K562 (cell line): ENCODE measurements at regions not wholly inside any gene's neighbourhood (a gene's known extent, or its start where the extent isn't known, plus 50 kb on each side); places are given as distances from the start of the nearest gene placed in this dataset.

Experiments
- ATAC-seq: fragments of 200-7000 bp; cut with Tn5 transposase; 3 replicates; pipeline ENCODE4 v1.9.1; 2020; ENCODE audit warnings: moderate library complexity
- BruUV-seq: library from RNA; stranded (reverse); fragments of 400-500 nt; replicated peaks from 2 replicates; lab custom pipeline; 2021; lab: Mats Ljungman, UMichigan
- CTCF ChIA-PET: fragments of 300-600 bp; formaldehyde crosslinking; extraction: SDS; loops from one replicate; lab custom pipeline; 2021; ENCODE audit warnings: low intra/inter-chr PET ratio; lab: Yijun Ruan, JAX
- POLR2A ChIA-PET: fragments of 300-600, 350-650 bp; sonication (Branson Sonifier 250); formaldehyde crosslinking; extraction: SDS; loops from one replicate; lab custom pipeline; 2021; ENCODE audit warnings: antibody characterized with exemption, inconsistent platforms; lab: Yijun Ruan, JAX
- DNase-seq, 4 experiments: peaks; one replicate each; pipeline versions ENCODE4 v3.0.0 to v3.0.0-alpha.2; 2011 to 2018; ENCODE audit warnings: low spot score in 3 of 4, mixed read lengths in 3 of 4; ENCODE audit errors: extremely low read depth in 1 of 4
- FAIRE-seq: peaks from 2 replicates; lab custom pipeline; 2011; peaks lifted over from hg19 to GRCh38; lab: Jason Lieb, UNC
- H2AFZ ChIP-seq: 2 replicates; pipeline ENCODE4 v1.6.0; 2011; ENCODE audit warnings: low read depth, low read length, control low read depth, inconsistent platforms
- H3K27ac ChIP-seq: fragments of 200-600 bp; 3 replicates; pipeline ENCODE4 v1.8.0; 2011; ENCODE audit warnings: low read depth, mild to moderate bottlenecking, control low read depth, inconsistent platforms, low read length, moderate library complexity, mixed read lengths; ENCODE audit errors: extremely low read depth
- H3K27me3 ChIP-seq, 2 experiments: fragments of 300-600 bp in 1 of 2; 2 replicates in 1 of 2; 3 replicates in 1 of 2; pipeline versions ENCODE4 v1.6.0 to v1.8.0; 2011; ENCODE audit warnings: inconsistent platforms in 2 of 2, low read length in 2 of 2, mild to moderate bottlenecking in 1 of 2, mixed read lengths in 1 of 2, moderate library complexity in 1 of 2; ENCODE audit not compliant: control insufficient read depth in 2 of 2, insufficient read depth in 2 of 2
- H3K36me3 ChIP-seq: fragments of 300-600 bp; 3 replicates; pipeline ENCODE4 v1.8.0; 2011; ENCODE audit warnings: mild to moderate bottlenecking, low read length, inconsistent platforms; ENCODE audit not compliant: control insufficient read depth, insufficient read depth
- H3K4me1 ChIP-seq, 2 experiments: fragments of 200-600 bp in 1 of 2; replicated peaks in 1 of 2; 2 replicates in 1 of 2; 3 replicates in 1 of 2; pipeline versions ENCODE4 v1.5.1 to v1.8.0; 2011; ENCODE audit warnings: inconsistent platforms in 2 of 2, low read length in 2 of 2, mild to moderate bottlenecking in 1 of 2, mixed read lengths in 1 of 2, moderate library complexity in 1 of 2; ENCODE audit not compliant: control insufficient read depth in 2 of 2, insufficient read depth in 2 of 2
- H3K4me2 ChIP-seq: 2 replicates; pipeline ENCODE4 v1.6.1; 2011; ENCODE audit warnings: low read length, control low read depth, inconsistent platforms, mixed read lengths; ENCODE audit not compliant: insufficient read depth
- H3K4me3 ChIP-seq: fragments of 200-600 bp; sonication (generic), shearing (Covaris generic); 2 replicates; pipeline ENCODE4 v1.5.1; 2016; ENCODE audit warnings: control low read depth, inconsistent platforms
- H3K79me2 ChIP-seq: fragments of 200-600 bp; 3 replicates; pipeline ENCODE4 v1.8.0; 2011; ENCODE audit warnings: low read length, inconsistent platforms; ENCODE audit not compliant: control insufficient read depth, insufficient read depth
- H3K9ac ChIP-seq, 2 experiments: 2 replicates each; pipeline versions ENCODE4 v1.6.0 to v1.6.1; 2011; ENCODE audit warnings: low read depth in 2 of 2, low read length in 2 of 2, control low read depth in 1 of 2, inconsistent platforms in 1 of 2, mild to moderate bottlenecking in 1 of 2, mixed read lengths in 1 of 2; ENCODE audit not compliant: insufficient read depth in 1 of 2
- H3K9me1 ChIP-seq: one replicate; pipeline ENCODE4 v1.6.0; 2011; ENCODE audit warnings: inconsistent platforms, mild to moderate bottlenecking, low read length, moderate library complexity; ENCODE audit not compliant: control insufficient read depth, insufficient read depth
- H3K9me3 ChIP-seq: replicated peaks from 2 replicates; pipeline ENCODE4 v1.5.1; 2011; ENCODE audit warnings: low read depth, low read length, inconsistent platforms; ENCODE audit not compliant: control insufficient read depth, insufficient read depth
- H4K20me1 ChIP-seq: replicated peaks from 2 replicates; pipeline ENCODE4 v1.6.1; 2011; ENCODE audit warnings: low read length, inconsistent platforms, mixed read lengths; ENCODE audit not compliant: control insufficient read depth, insufficient read depth
- CHAMP1 ChIP-seq: fragments of 450-650 bp; IDR thresholded peaks from 2 replicates; pipeline ENCODE4 v1.6.1; 2016; ENCODE audit warnings: mild to moderate bottlenecking
- ETS2 ChIP-seq: IDR thresholded peaks from 2 replicates; pipeline ENCODE4 v1.6.1; 2016; ENCODE audit warnings: borderline replicate concordance, missing genetic modification characterization, mild to moderate bottlenecking, moderate library complexity, missing compliant biosample characterization; ENCODE audit not compliant: poor library complexity, severe bottlenecking
- FIP1L1 ChIP-seq: fragments of 200-400 bp; formaldehyde crosslinking; IDR thresholded peaks from 2 replicates; pipeline ENCODE4 v1.6.1; 2018; ENCODE audit warnings: mild to moderate bottlenecking, low read depth, low read length; ENCODE audit not compliant: poor library complexity, severe bottlenecking
- HINFP ChIP-seq: fragments of 450-650 bp; conservative IDR thresholded peaks from 2 replicates; pipeline ENCODE4 v1.6.1; 2016; ENCODE audit warnings: missing genetic modification characterization, low read depth, mild to moderate bottlenecking, control low read depth, missing compliant biosample characterization
- JUN ChIP-seq, 2 experiments: sonication (generic) in 1 of 2; formaldehyde crosslinking in 1 of 2; IDR thresholded peaks; 2 replicates each; pipeline versions ENCODE4 v1.6.1 to v1.8.0; 2012 to 2022; ENCODE audit warnings: borderline replicate concordance in 2 of 2, mild to moderate bottlenecking in 2 of 2, improper control_type of control experiment in 1 of 2, low read depth in 1 of 2, low read length in 1 of 2, missing genetic modification reagents in 1 of 2
- MAFF ChIP-seq: IDR thresholded peaks from 2 replicates; pipeline ENCODE4 v1.6.1; 2012; ENCODE audit warnings: low read length, improper control_type of control experiment
- RREB1 ChIP-seq: fragments of 250-450 bp; sonication (Bioruptor Pico); IDR thresholded peaks from 2 replicates; pipeline ENCODE4 v1.4.0; 2020
- SIN3A ChIP-seq, 2 experiments: fragments of 150-350 bp in 1 of 2; IDR thresholded peaks; 2 replicates each; pipeline ENCODE4 v1.6.1; 2011 to 2016; ENCODE audit warnings: borderline replicate concordance in 2 of 2, low read depth in 2 of 2, low read length in 2 of 2, mild to moderate bottlenecking in 2 of 2, moderate library complexity in 2 of 2; ENCODE audit not compliant: control insufficient read depth in 1 of 2
- ZNF311 ChIP-seq: fragments of 250-450 bp; sonication (Bioruptor Pico); IDR thresholded peaks from 2 replicates; pipeline ENCODE4 v1.4.0; 2020; ENCODE audit warnings: mild to moderate bottlenecking, moderate library complexity
- WGBS: fragments of 100-300 bp; shearing (Covaris generic); methylation state at CpG from one replicate; pipeline ENCODE4 v1.1.6; 2016; ENCODE audit warnings: low coverage, mixed read lengths; ENCODE audit not compliant: insufficient coverage; ENCODE audit errors: missing lambda C conversion rate; 5-methylcytosine and 5-hydroxymethylcytosine counted together
- in situ Hi-C: fragments of 300-500 bp; cut with MboI; formaldehyde crosslinking; loops from 4 replicates; pipeline ENCODE4 v1.15.0; 2018; ENCODE audit warnings: inconsistent platforms, mixed read lengths
- intact Hi-C: fragments of 100-400 bp; cut with micrococcal nuclease; formaldehyde crosslinking; loops from 2 replicates; pipeline ENCODE4 v1.14.2; 2022

GRCh38 chr2:224210286-224211180 is 171.4 kb upstream of the SERPINE2 start:
- Histone ChIP-seq H3K9me3 (no peaks in the 10 kb centered on the region), H3K9ac (no peak overlapping the region), H3K4me2 (no peak overlapping the region), H3K36me3 (no peaks in the 10 kb centered on the region), H4K20me1 (no peaks in the 10 kb centered on the region), H3K9me1 (no peaks in the 10 kb centered on the region), H3K27me3 (no peaks in the 10 kb centered on the region), H2AFZ (no peak overlapping the region), H3K27ac (no peak overlapping the region), H3K4me3 (no peak overlapping the region), H3K4me1 (no peaks in the 10 kb centered on the region), H3K79me2 (no peaks in the 10 kb centered on the region)
- in situ Hi-C loops (no loop called here), intact Hi-C loops (no loop called here)
- DNase-seq (no peak), FAIRE-seq (no peak), ATAC-seq (no peak)
- 3% methylated on average over 6 of the region's 6 CpGs for WGBS
- CTCF ChIA-PET, result no interaction called here
- no TSS peak for BruUV-seq
- POLR2A ChIA-PET, result no interaction called here
- no peak for TF ChIP-seq HINFP (tag)
- no peak for TF ChIP-seq JUN (IDR thresholded peaks at IDR 0.05; ENCODE audit: borderline replicate concordance, low read depth, low read length)
- TF ChIP-seq JUN (CRISPR knock-in tag; IDR thresholded peaks at IDR 0.05; ENCODE audit: borderline replicate concordance), result no peak
- no peak for TF ChIP-seq CHAMP1
- no peak for TF ChIP-seq MAFF
- no peak for TF ChIP-seq SIN3A (IDR thresholded peaks at IDR 0.05; ENCODE audit: borderline replicate concordance in 2 of 2, control insufficient read depth in 1 of 2, low read depth in 2 of 2, low read length in 2 of 2)
- no peak for TF ChIP-seq FIP1L1
- TF ChIP-seq ETS2, result no peak
- no peak for TF ChIP-seq RREB1 (CRISPR knock-in tag)
- no peak for TF ChIP-seq ZNF311 (CRISPR knock-in tag)
